NCI-H748 (cell line): ENCODE measurements at regions not wholly inside any gene's neighbourhood (a gene's known extent, or its start where the extent isn't known, plus 50 kb on each side); places are given as distances from the start of the nearest gene placed in this dataset.

Experiments used
- DNase-seq: peaks from one replicate; lab custom pipeline; 2025; ENCODE audit not compliant: unreplicated experiment; lab: John Stamatoyannopoulos, UW

- DNase-seq = no peak
These were observed 183.4 kb downstream of the RFC3 start for GRCh38 chr13:34001389-34001788.

- DNase-seq = no peak
These were observed 184.2 kb downstream of the RFC3 start for GRCh38 chr13:34002141-34002540.

DNA sequence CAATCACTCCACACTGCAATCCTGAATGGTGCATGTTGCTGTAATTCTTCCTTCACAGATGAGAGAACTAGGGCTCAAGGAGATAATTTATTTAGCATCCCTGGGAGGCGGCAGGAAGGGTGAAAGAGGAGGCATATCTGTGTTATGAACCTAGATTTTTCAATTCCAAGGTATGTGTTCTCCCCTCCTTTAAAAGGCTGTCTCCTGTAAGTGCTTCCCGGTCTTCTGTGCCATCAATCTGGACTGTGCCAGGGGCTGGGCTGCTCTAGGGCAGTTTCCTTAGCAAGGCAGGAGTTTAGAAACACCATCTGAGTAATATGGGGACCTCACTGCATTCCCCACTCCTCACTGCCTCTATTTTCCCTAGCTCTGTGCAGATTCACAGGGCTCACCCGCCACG is 185.0 kb downstream of the RFC3 start:
- DNase-seq = no peak

- DNase-seq = no peak
These were observed 185.7 kb downstream of the RFC3 start for GRCh38 chr13:34003656-34004055.

- no peak for DNase-seq
These were observed 186.7 kb downstream of the RFC3 start for GRCh38 chr13:34004676-34005075.

- no peak for DNase-seq
These were observed 188.1 kb downstream of the RFC3 start for GRCh38 chr13:34006011-34006410.

DNA sequence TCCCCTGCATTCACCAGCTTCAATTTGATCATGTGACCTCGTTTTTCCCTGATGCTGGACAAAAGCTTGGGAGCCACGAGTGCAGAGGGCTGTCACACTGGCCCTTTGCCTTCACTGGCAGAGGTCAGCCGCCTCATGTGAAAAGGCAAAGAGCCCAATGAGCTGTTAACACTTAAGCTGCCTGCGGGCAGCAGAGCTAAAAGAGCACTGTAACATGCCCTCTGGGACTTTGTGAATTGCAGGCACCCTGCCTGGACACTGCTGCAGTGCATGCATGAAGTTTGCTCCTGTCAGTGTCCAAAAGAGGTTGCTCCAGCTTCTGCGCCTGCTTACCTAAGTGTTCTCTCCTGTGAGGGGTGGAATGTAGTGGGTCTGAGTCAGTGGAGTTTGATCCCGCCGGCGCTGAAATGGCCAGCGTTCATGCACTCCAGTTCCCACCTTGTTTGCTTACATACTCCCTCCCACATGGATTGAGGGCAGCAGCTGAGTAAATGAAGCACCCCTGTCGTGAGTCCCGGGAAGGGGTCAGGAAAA is 193.7 kb downstream of the RFC3 start:
- peak; percentile 96 for DNase-seq

DNA sequence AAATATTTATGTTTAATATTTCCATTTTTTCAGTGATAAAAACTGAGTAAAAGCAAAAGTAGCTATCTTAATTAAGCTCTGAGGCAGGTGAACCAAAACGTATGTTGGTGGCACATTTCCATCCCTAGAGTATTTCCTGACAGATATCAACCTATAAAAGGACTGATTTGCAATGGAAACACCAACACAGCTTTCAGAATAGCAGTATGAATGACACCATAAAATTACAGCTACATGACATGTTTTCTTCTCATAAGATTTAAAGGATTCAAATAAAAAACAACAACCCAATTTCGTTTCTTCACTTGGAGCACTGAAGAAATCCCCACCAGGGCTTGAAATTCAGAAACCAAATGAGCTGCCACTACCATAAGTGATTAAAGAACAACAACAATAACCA is 194.4 kb downstream of the RFC3 start:
- DNase-seq = peak; percentile 27

DNA sequence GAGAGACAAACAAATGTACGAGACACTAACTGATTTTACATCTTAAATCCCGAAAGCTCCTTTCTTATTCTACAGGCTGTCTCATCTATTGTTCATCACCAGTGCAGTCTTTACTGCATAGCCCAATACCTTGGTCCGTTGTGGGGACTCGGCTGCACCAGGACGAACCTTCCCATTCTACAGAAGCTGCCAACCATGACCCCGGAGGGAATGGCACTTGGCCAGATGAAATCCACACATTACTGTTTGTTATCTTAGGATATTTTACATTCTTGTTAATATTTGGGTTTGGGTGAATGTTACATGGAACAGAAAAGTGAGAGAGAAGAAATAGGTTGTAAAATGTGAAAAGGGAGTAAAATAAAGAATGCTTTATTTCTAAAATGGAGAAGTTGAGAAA is 195.1 kb downstream of the RFC3 start:
- DNase-seq = no peak

- no peak for DNase-seq
These were observed 199.3 kb downstream of the RFC3 start for GRCh38 chr13:34017231-34017630.

GRCh38 chr13:34019870-34020269 is 201.9 kb downstream of the RFC3 start:
- no peak for DNase-seq

DNA sequence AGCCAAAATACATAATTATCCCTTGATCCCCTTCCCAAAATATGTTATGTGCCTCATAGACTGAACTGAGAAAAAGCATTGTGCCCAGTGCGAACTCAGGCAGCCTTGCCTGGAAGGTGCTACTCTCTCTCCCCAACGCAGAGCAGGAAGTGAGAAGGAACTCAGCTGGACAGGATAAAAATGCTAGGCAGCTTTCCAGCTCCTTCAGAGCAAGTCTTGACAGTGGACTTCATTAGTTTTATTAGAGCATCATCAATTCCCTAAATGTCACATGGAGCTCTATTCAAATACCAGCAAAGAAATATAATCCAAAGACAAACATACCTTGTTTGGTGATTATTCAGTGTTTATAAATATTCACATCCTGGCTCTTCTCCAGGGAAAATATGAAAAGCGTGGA is 202.4 kb downstream of the RFC3 start:
- no peak for DNase-seq

DNA sequence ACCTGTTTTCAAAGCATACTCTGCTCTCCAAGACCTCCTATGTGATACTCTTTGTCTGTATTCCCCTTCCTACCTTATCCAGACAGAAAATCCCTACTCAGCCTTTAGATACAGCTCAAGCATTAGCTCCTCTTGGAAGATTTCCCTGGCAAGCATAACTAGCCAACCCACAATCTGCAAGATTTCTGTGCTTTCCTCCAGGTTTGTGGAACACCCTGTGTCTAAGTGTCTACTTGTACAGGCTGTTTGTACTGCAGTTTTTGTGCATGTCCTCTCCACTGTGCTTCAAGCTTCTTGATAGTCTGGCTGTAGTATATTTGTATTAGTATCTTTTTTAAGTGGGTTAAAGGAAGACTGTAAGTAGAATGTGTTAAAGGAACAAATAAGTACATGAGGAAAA is 203.7 kb downstream of the RFC3 start:
- DNase-seq = no peak

DNA sequence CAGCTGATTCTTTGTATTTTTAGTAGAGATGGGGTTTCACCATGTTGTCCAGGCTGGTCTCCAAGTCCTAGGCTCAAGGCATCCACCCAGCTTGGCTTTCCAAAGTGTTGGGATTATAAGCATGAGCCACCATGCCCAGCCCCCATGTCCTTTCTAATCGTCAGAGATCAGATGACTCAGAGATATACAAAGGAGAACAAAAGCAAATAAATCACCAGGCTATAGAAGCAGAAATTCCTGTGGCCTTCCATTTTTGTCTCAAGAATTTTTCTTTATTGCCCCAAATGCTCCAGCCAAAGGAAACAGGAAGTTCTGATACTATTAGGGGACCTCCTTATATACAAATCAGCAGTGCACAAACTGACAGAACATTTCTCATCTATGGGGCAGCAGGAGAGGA is 207.8 kb downstream of the RFC3 start:
- no peak for DNase-seq

DNA sequence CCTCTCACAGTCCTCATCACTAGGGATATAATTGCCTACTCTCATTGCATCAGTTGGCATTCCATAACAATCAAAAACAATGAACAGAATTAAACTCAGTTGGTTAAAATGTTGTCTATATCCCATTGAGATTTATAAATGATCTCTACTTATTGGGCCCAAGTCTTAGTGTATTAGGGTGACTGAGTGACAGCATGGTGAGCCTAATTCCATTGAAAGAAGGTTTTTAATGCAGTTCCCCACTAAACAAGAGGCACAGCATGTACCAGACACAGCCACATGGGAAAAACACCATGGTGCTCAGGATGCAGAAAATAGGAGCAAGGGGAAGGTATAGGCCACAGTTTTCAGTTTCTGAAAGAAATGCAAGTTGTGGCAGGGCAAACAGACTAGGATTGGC is 208.4 kb downstream of the RFC3 start:
- no peak for DNase-seq

GRCh38 chr13:34028496-34029442 is 210.8 kb downstream of the RFC3 start:
- no peak for DNase-seq

DNA sequence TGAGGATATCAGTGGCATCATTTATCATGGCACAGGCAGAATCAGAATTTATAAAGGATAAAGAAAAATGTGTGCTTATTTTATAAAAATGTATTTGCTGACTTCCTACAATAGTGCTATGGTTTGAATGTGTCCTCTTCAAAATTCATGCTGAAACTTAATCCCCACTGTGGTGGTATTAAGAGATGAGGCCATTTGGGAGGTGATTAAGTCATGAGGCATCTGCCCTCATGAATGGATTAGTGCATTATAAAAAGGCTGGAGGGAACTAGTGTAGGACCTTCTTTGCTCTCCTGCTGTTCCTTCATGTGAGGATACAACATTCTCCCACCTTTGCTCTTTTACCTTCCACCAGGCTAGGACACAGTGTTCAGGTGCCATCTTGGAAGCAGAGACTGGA is 212.8 kb downstream of the RFC3 start:
- DNase-seq = no peak

- no peak for DNase-seq
These were observed 213.7 kb downstream of the RFC3 start for GRCh38 chr13:34031610-34032009.

GRCh38 chr13:34034411-34034810 is 216.5 kb downstream of the RFC3 start:
- no peak for DNase-seq

DNA sequence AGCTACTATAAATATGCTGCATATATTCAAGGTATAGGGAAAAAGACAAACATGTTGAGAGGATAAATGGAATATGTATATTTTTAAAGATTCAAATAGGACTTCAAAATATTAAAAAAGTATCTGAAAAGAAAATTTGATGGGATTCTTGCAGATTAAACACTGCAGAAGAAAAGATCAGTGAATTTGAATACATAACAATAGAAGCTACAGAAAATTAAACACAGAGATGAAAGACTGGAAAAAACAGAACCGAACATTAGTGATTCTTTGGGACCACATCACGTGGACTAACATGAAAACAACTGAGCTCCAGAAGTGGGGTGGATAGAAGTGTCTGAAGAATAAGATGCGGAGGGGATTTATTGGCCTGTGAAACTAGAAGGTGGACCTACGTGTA is 217.2 kb downstream of the RFC3 start:
- no peak for DNase-seq

GRCh38 chr13:34035676-34036325 is 217.9 kb downstream of the RFC3 start:
- DNase-seq = peak; percentile 46
